Astrocyte (in vitro differentiated cells and primary cell): ENCODE measurements at regions not wholly inside any gene's neighbourhood (a gene's known extent, or its start where the extent isn't known, plus 50 kb on each side); places are given as distances from the start of the nearest gene placed in this dataset.

Experiments
- DNase-seq: peaks from one replicate; pipeline ENCODE4 v3.0.0-alpha.2; 2010; ENCODE audit warnings: low read depth
- FAIRE-seq: peaks from 2 replicates; lab custom pipeline; 2011; peaks lifted over from hg19 to GRCh38; lab: Jason Lieb, UNC
- H2AFZ ChIP-seq: 2 replicates; pipeline ENCODE4 v1.6.0; 2012; ENCODE audit warnings: low read depth, low read length, inconsistent platforms
- H3K27ac ChIP-seq: 2 replicates; pipeline ENCODE4 v1.5.1; 2011; ENCODE audit warnings: low read depth, low read length, inconsistent platforms
- H3K27me3 ChIP-seq: 2 replicates; pipeline ENCODE4 v1.6.0; 2011; ENCODE audit warnings: low read length, inconsistent platforms; ENCODE audit not compliant: insufficient read depth
- H3K36me3 ChIP-seq: 2 replicates; pipeline ENCODE4 v1.5.1; 2011; ENCODE audit warnings: low read length, inconsistent platforms; ENCODE audit not compliant: insufficient read depth
- H3K4me1 ChIP-seq: 2 replicates; pipeline ENCODE4 v1.5.1; 2011; ENCODE audit warnings: low read length, inconsistent platforms; ENCODE audit not compliant: insufficient read depth
- H3K4me2 ChIP-seq: 2 replicates; pipeline ENCODE4 v1.6.0; 2012; ENCODE audit warnings: low read length, inconsistent platforms
- H3K4me3 ChIP-seq: 2 replicates; pipeline ENCODE4 v1.5.1; 2011; ENCODE audit warnings: low read depth, mild to moderate bottlenecking, low read length, inconsistent platforms; ENCODE audit not compliant: insufficient read depth
- H3K79me2 ChIP-seq: 2 replicates; pipeline ENCODE4 v1.6.0; 2012; ENCODE audit warnings: mild to moderate bottlenecking, low read length, inconsistent platforms; ENCODE audit not compliant: insufficient read depth
- H3K9ac ChIP-seq: 2 replicates; pipeline ENCODE4 v1.6.0; 2012; ENCODE audit warnings: mild to moderate bottlenecking, low read length, inconsistent platforms
- H3K9me3 ChIP-seq: 2 replicates; pipeline ENCODE4 v1.5.1; 2012; ENCODE audit warnings: low read depth, mild to moderate bottlenecking, low read length, inconsistent platforms; ENCODE audit not compliant: insufficient read depth
- H4K20me1 ChIP-seq: 2 replicates; pipeline ENCODE4 v1.6.0; 2012; ENCODE audit warnings: low read length, inconsistent platforms; ENCODE audit not compliant: insufficient read depth
- H3K27ac Mint-ChIP-seq: one replicate; pipeline ENCODE4 v1.8.0; 2021; ENCODE audit warnings: mild to moderate bottlenecking, mixed read lengths; ENCODE audit not compliant: unreplicated experiment
- H3K27me3 Mint-ChIP-seq: one replicate; pipeline ENCODE4 v1.8.0; 2021; ENCODE audit warnings: low read depth, mixed read lengths; ENCODE audit not compliant: unreplicated experiment
- H3K36me3 Mint-ChIP-seq: one replicate; pipeline ENCODE4 v1.8.0; 2021; ENCODE audit warnings: low read depth, mixed read lengths; ENCODE audit not compliant: unreplicated experiment
- H3K4me1 Mint-ChIP-seq: one replicate; pipeline ENCODE4 v1.8.0; 2021; ENCODE audit warnings: low read depth, mixed read lengths; ENCODE audit not compliant: unreplicated experiment
- H3K4me3 Mint-ChIP-seq: one replicate; pipeline ENCODE4 v1.8.0; 2021; ENCODE audit warnings: mild to moderate bottlenecking, moderate library complexity, mixed read lengths; ENCODE audit not compliant: unreplicated experiment
- H3K9me3 Mint-ChIP-seq: one replicate; pipeline ENCODE4 v1.8.0; 2021; ENCODE audit warnings: mild to moderate bottlenecking, mixed read lengths; ENCODE audit not compliant: unreplicated experiment
- EZH2 ChIP-seq: IDR thresholded peaks from 2 replicates; pipeline ENCODE4 v1.6.1; 2012; ENCODE audit warnings: mild to moderate bottlenecking, low read length, inconsistent platforms; ENCODE audit not compliant: insufficient read depth
- TF ChIP-seq, protein P1 (sequence below): IDR thresholded peaks from 2 replicates; pipeline ENCODE4 v1.5.1; 2011; ENCODE audit warnings: low read depth, mild to moderate bottlenecking, inconsistent platforms, low read length, moderate library complexity; ENCODE audit not compliant: insufficient read depth

DNA sequence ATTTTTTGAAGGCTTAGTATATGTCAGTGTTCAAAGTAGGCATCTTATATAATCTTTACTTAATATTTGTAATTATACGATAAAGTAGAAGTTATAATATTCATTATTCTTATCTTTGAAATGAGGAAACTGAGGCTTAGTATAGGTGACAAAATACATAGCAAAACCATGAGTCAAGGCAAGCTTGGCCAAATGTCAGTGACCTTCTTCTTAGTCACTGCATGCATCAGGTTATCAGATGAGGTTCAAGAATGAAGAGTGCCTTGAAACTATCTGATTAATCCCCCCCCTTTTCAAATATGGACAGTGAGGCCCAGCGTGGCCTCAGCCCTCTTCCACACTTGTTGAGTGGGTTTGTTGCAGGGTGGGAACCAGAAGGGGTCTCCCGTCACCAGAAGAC is 59.3 kb downstream of the PMAIP1 start:
- Histone ChIP-seq H3K4me1 (peaks cover 15% of the 10 kb centered on the region), H3K27ac (no peak overlapping the region), H3K4me3 (no peak overlapping the region), H3K79me2 (no peaks in the 10 kb centered on the region), H3K4me2 (no peak overlapping the region), H3K9me3 (no peaks in the 10 kb centered on the region), H4K20me1 (no peaks in the 10 kb centered on the region), H3K27me3 (no peaks in the 10 kb centered on the region), H3K9ac (no peak overlapping the region), H3K36me3 (no peaks in the 10 kb centered on the region), H2AFZ (no peak overlapping the region)
- H3K4me1 Mint-ChIP-seq: peaks cover 16% of the 10 kb centered on the region
- H3K4me3 Mint-ChIP-seq: no peak overlapping the region
- H3K9me3 Mint-ChIP-seq: no peaks in the 10 kb centered on the region
- FAIRE-seq (no peak), DNase-seq (no peak)
- no peaks in the 10 kb centered on the region for H3K27me3 Mint-ChIP-seq
- no peak overlapping the region for H3K27ac Mint-ChIP-seq
- TF ChIP-seq, protein P1, sequence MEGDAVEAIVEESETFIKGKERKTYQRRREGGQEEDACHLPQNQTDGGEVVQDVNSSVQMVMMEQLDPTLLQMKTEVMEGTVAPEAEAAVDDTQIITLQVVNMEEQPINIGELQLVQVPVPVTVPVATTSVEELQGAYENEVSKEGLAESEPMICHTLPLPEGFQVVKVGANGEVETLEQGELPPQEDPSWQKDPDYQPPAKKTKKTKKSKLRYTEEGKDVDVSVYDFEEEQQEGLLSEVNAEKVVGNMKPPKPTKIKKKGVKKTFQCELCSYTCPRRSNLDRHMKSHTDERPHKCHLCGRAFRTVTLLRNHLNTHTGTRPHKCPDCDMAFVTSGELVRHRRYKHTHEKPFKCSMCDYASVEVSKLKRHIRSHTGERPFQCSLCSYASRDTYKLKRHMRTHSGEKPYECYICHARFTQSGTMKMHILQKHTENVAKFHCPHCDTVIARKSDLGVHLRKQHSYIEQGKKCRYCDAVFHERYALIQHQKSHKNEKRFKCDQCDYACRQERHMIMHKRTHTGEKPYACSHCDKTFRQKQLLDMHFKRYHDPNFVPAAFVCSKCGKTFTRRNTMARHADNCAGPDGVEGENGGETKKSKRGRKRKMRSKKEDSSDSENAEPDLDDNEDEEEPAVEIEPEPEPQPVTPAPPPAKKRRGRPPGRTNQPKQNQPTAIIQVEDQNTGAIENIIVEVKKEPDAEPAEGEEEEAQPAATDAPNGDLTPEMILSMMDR: no peak
- no peak for TF ChIP-seq EZH2
- no peaks in the 10 kb centered on the region for H3K36me3 Mint-ChIP-seq

DNA sequence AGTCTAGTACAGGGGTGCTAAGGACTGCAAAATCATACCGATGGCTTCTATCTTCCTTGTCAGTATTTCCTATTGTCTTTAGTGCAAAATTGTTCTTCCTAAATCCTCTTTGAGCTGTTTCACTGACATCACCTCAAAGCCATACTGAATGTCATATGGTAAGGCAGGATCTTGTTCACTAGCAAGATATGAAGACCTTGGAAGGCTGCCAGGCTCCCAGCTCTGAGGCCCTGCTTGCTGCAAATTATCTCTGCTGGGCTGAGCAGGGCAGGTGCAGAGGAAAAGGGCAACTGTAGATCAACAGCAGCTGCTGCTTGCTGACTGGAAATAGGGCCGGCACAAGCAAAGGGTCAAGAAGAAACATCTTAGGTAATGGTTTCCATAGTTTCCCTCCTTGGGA is 58.2 kb downstream of the PMAIP1 start:
- Mint-ChIP-seq H3K36me3 (no peaks in the 10 kb centered on the region), H3K4me3 (no peak overlapping the region), H3K9me3 (no peaks in the 10 kb centered on the region), H3K27ac (no peak overlapping the region), H3K27me3 (no peaks in the 10 kb centered on the region), H3K4me1 (peaks cover 19% of the 10 kb centered on the region)
- Histone ChIP-seq H3K36me3 (no peaks in the 10 kb centered on the region), H4K20me1 (no peaks in the 10 kb centered on the region), H3K4me3 (no peak overlapping the region), H3K79me2 (no peaks in the 10 kb centered on the region), H2AFZ (no peak overlapping the region), H3K27ac (no peak overlapping the region), H3K9ac (no peak overlapping the region), H3K4me2 (no peak overlapping the region), H3K4me1 (peaks cover 19% of the 10 kb centered on the region), H3K9me3 (no peaks in the 10 kb centered on the region), H3K27me3 (no peaks in the 10 kb centered on the region)
- DNase-seq (peak; percentile 63), FAIRE-seq (no peak)
- TF ChIP-seq EZH2: no peak
- TF ChIP-seq, protein P1: no peak

DNA sequence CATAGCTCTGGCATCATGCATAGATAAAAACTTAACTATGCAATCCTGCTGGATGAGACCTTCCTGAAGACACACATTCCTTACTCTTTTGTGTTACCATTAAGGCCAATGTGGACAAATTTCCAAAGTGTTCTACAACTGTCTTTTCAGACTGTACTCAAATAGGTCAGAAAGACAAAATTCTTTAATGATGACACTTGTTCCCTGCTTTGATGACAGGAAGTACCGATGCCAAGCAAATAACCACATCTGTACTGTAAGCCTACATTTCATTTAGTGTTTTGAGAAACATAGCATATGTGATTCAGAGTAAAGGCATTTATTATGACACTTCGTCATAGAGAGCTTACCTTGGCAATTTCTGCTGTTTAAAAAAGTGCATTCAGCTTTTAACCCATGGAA is 55.0 kb downstream of the PMAIP1 start:
- TF ChIP-seq, protein P1: no peak
- TF ChIP-seq EZH2: no peak
- H3K27me3 ChIP-seq: no peaks in the 10 kb centered on the region
- no peaks in the 10 kb centered on the region for H3K9me3 Mint-ChIP-seq
- H3K4me2 ChIP-seq: peak overlapping the region; percentile 55
- no peaks in the 10 kb centered on the region for H3K79me2 ChIP-seq
- no peaks in the 10 kb centered on the region for H3K36me3 Mint-ChIP-seq
- H3K27me3 Mint-ChIP-seq: no peaks in the 10 kb centered on the region
- H3K36me3 ChIP-seq: no peaks in the 10 kb centered on the region
- no peak overlapping the region for H3K4me3 Mint-ChIP-seq
- peak; percentile 91 for FAIRE-seq
- no peaks in the 10 kb centered on the region for H3K9me3 ChIP-seq
- no peak overlapping the region for H3K27ac Mint-ChIP-seq
- peak overlapping the region; percentile 10 for H3K27ac ChIP-seq
- H3K4me1 Mint-ChIP-seq: peaks cover 20% of the 10 kb centered on the region
- no peak overlapping the region for H3K9ac ChIP-seq
- no peak overlapping the region for H2AFZ ChIP-seq
- H3K4me3 ChIP-seq: no peak overlapping the region
- no peaks in the 10 kb centered on the region for H4K20me1 ChIP-seq
- H3K4me1 ChIP-seq: peaks cover 28% of the 10 kb centered on the region
- DNase-seq: peak; percentile 70
